Trophoblast cell (in vitro differentiated cells and primary cell): ENCODE measurements at regions not wholly inside any gene's neighbourhood (a gene's known extent, or its start where the extent isn't known, plus 50 kb on each side); places are given as distances from the start of the nearest gene placed in this dataset.

Experiments
- DNase-seq, 2 donors: peaks; one replicate each; pipeline ENCODE4 v3.0.0-alpha.2; 2016
- H2AFZ ChIP-seq: 2 replicates; pipeline ENCODE4 v1.6.1; 2013; ENCODE audit warnings: low read length, moderate library complexity, mild to moderate bottlenecking; ENCODE audit not compliant: insufficient read depth, poor library complexity
- H2AK5ac ChIP-seq: 2 replicates; pipeline ENCODE4 v1.6.1; 2013; ENCODE audit warnings: mild to moderate bottlenecking, low read length
- H2BK120ac ChIP-seq: 2 replicates; pipeline ENCODE4 v1.6.1; 2013; ENCODE audit warnings: low read length, mild to moderate bottlenecking, moderate library complexity; ENCODE audit not compliant: insufficient read depth, poor library complexity
- H2BK12ac ChIP-seq: 2 replicates; pipeline ENCODE4 v1.6.1; 2013; ENCODE audit warnings: mild to moderate bottlenecking, low read length, moderate library complexity
- H2BK5ac ChIP-seq: 2 replicates; pipeline ENCODE4 v1.6.1; 2013; ENCODE audit warnings: low read length, low read depth, moderate library complexity, mild to moderate bottlenecking; ENCODE audit not compliant: poor library complexity
- H3K14ac ChIP-seq: 2 replicates; pipeline ENCODE4 v1.6.1; 2013; ENCODE audit warnings: mild to moderate bottlenecking, low read length
- H3K18ac ChIP-seq: 2 replicates; pipeline ENCODE4 v1.6.1; 2013; ENCODE audit warnings: mild to moderate bottlenecking, low read length
- H3K23ac ChIP-seq: 2 replicates; pipeline ENCODE4 v1.6.1; 2013; ENCODE audit warnings: low read length
- H3K27ac ChIP-seq: 2 replicates; pipeline ENCODE4 v1.5.1; 2013; ENCODE audit warnings: low read depth, mild to moderate bottlenecking, inconsistent platforms, low read length, moderate library complexity
- H3K27me3 ChIP-seq: 2 replicates; pipeline ENCODE4 v1.6.1; 2013; ENCODE audit warnings: inconsistent platforms, mild to moderate bottlenecking, low read length, moderate library complexity; ENCODE audit not compliant: insufficient read depth
- H3K36me3 ChIP-seq, 2 experiments: 1 replicate in 1 of 2; 2 replicates in 1 of 2; pipeline ENCODE4 v1.6.1; 2013; ENCODE audit warnings: low read length in 2 of 2, mild to moderate bottlenecking in 2 of 2, moderate library complexity in 1 of 2; ENCODE audit not compliant: insufficient read depth in 2 of 2, control insufficient read depth in 1 of 2
- H3K4ac ChIP-seq: 2 replicates; pipeline ENCODE4 v1.6.1; 2013; ENCODE audit warnings: low read depth, mild to moderate bottlenecking, low read length, moderate library complexity
- H3K4me1 ChIP-seq, 2 experiments: 1 replicate in 1 of 2; 2 replicates in 1 of 2; pipeline ENCODE4 v1.6.1; 2013; ENCODE audit warnings: low read length in 2 of 2, mild to moderate bottlenecking in 2 of 2, moderate library complexity in 1 of 2; ENCODE audit not compliant: insufficient read depth in 2 of 2, control insufficient read depth in 1 of 2
- H3K4me2 ChIP-seq: 2 replicates; pipeline ENCODE4 v1.6.1; 2013; ENCODE audit warnings: inconsistent platforms, mild to moderate bottlenecking, low read length, moderate library complexity
- H3K4me3 ChIP-seq: 2 replicates; pipeline ENCODE4 v1.5.1; 2013; ENCODE audit warnings: mild to moderate bottlenecking, low read depth, low read length, inconsistent platforms
- H3K79me1 ChIP-seq: one replicate; pipeline ENCODE4 v1.6.1; 2013; ENCODE audit warnings: low read length
- H3K79me2 ChIP-seq: 2 replicates; pipeline ENCODE4 v1.6.1; 2013; ENCODE audit warnings: low read length, mild to moderate bottlenecking; ENCODE audit not compliant: control insufficient read depth, insufficient read depth, poor library complexity
- H3K9ac ChIP-seq: 2 replicates; pipeline ENCODE4 v1.6.1; 2013; ENCODE audit warnings: mild to moderate bottlenecking, low read length
- H3K9me3 ChIP-seq: 2 replicates; pipeline ENCODE4 v1.6.1; 2013; ENCODE audit warnings: low read depth, mild to moderate bottlenecking, control low read depth, inconsistent platforms, low read length; ENCODE audit not compliant: insufficient read depth
- H4K12ac ChIP-seq: 2 replicates; pipeline ENCODE4 v1.6.1; 2013; ENCODE audit warnings: low read depth, mild to moderate bottlenecking, low read length, moderate library complexity
- H4K8ac ChIP-seq: 2 replicates; pipeline ENCODE4 v1.6.1; 2013; ENCODE audit warnings: low read depth, mild to moderate bottlenecking, low read length, moderate library complexity
- H4K91ac ChIP-seq: one replicate; pipeline ENCODE4 v1.6.1; 2013; ENCODE audit warnings: low read depth, mild to moderate bottlenecking, low read length, moderate library complexity
- WGBS: extraction: QIAGEN DNeasy Blood & Tissue Kit; methylation state at CpG from one replicate; pipeline ENCODE4 v1.1.7; 2013; ENCODE audit warnings: missing lambda C conversion rate; ENCODE audit not compliant: insufficient read length, insufficient coverage; ENCODE audit errors: extremely low coverage; 5-methylcytosine and 5-hydroxymethylcytosine counted together

DNA sequence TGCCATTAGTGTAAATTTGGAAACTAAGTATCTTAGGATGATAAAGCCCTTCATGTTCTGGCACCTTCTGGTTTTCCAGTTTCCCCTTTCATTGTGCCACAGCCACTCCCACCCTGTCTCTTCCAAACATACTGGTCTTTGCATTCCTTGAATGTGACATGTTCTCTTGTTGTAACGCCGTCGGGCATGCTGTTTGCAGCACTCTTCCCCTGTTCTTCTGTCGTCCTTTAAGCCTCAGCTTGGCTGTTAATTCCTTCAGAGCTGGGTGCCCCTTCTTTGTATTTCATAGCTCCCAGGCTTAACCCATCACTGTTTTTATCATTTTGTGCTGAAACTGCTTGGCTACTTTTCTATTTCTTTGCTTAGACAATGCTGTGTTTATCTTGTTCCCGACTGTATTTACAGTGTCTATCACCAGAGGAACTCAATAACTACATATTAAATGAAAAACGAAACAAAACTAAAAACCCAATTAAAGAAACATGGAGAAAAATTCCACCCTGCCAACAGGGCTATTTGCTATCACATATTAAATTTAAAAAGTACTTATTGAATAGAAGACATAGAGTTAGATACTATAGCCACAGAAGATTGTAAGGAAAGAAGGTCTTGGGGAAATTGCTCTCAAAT, 95.4 kb upstream of the KCNAB1 start:
- no peak overlapping the region for H4K12ac ChIP-seq
- no peak overlapping the region for H3K14ac ChIP-seq
- H2BK5ac ChIP-seq = no peak overlapping the region
- no peak overlapping the region for H3K4ac ChIP-seq
- H2BK120ac ChIP-seq = no peak overlapping the region
- WGBS = no CpG with 5 or more reads among the region's 6 CpGs
- H3K4me3 ChIP-seq = no peak overlapping the region
- no peak overlapping the region for H4K8ac ChIP-seq
- no peak overlapping the region for H3K9ac ChIP-seq
- peak; percentile 32 to 50 for DNase-seq
- no peaks in the 10 kb centered on the region for H3K9me3 ChIP-seq
- H3K79me2 ChIP-seq = no peaks in the 10 kb centered on the region
- no peaks in the 10 kb centered on the region for H3K4me1 ChIP-seq
- H3K36me3 ChIP-seq = no peaks in the 10 kb centered on the region
- no peak overlapping the region for H3K27ac ChIP-seq
- H3K4me2 ChIP-seq = no peak overlapping the region
- H3K18ac ChIP-seq = no peak overlapping the region
- no peaks in the 10 kb centered on the region for H3K79me1 ChIP-seq
- no peak overlapping the region for H2AK5ac ChIP-seq
- no peak overlapping the region for H4K91ac ChIP-seq
- no peaks in the 10 kb centered on the region for H3K27me3 ChIP-seq
- no peak overlapping the region for H2BK12ac ChIP-seq
- H3K23ac ChIP-seq = no peak overlapping the region
- no peak overlapping the region for H2AFZ ChIP-seq

DNA sequence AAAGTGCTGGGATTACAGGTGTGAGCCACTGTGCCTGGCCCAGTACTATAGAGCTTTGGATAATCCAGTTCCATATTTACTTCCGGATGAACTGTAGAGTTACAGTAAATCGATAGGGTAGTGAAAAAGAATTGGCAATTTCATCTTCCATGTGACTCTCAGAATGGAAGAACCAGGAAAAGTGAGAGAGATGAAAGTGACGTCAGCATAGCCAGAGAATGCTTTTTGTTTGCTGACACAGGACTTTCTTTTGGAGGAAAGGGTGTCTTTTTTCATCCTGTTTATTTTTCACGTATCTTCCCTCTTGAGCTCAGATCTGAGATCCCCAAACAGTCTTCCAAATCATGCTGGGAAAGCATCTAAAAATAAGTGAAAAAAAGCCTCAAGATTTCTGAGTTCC, 91.2 kb upstream of the KCNAB1 start:
- DNase-seq = no peak
- Histone ChIP-seq H3K79me2 (no peaks in the 10 kb centered on the region), H3K4me3 (no peak overlapping the region), H4K12ac (no peak overlapping the region), H2AFZ (no peak overlapping the region), H4K8ac (no peak overlapping the region), H3K9me3 (no peaks in the 10 kb centered on the region), H3K18ac (no peak overlapping the region), H3K27me3 (no peaks in the 10 kb centered on the region), H3K23ac (no peak overlapping the region), H3K27ac (no peak overlapping the region), H3K4me2 (no peak overlapping the region), H2BK12ac (no peak overlapping the region), H2BK120ac (no peak overlapping the region), H3K79me1 (no peaks in the 10 kb centered on the region), H2BK5ac (no peak overlapping the region), H2AK5ac (no peak overlapping the region), H3K9ac (no peak overlapping the region), H3K36me3 (no peaks in the 10 kb centered on the region), H4K91ac (no peak overlapping the region), H3K4ac (no peak overlapping the region), H3K4me1 (no peaks in the 10 kb centered on the region), H3K14ac (no peak overlapping the region)
- no CpG with 5 or more reads among the region's 4 CpGs for WGBS

DNA sequence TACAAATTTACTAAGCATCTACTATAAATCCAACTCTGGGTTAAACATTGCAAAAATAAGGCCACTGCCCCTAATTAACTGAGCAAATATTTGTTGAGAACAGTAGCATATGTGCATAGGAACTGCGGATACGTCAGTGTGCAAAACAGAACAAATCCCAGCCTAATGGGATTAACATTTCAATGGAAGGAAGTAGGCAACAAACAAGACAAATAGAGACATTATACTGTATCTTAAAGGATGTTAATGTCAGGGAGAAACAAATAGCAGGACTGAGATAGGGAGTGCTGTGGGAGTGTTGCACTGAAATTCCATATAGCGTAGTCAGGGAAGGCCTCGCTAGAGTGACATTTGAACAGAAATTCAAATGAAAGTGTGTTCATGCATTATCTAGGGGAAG, 89.7 kb upstream of the KCNAB1 start:
- no CpG with 5 or more reads among the region's 4 CpGs for WGBS

DNA sequence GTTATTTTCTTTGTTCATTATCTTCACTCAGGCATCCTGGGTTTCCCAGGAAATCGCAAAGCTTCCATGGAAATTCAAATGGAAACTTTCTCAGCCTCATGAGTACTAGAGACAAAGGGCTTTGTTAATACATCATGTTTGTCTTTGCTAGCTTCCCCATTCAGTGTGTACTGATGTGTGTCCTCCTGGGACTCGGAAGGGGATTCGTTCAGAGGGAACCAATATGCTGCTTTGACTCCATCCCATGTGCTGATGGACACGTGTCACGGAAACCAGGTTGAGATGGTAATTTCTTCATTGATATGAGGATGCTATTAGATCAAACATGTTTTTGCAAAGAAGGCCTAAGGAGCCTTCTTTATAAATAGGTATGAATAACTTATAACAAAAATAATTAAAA, 87.0 kb upstream of the KCNAB1 start:
- Histone ChIP-seq H3K4me1 (no peaks in the 10 kb centered on the region), H3K4ac (no peak overlapping the region), H3K23ac (peak overlapping the region; percentile 61), H2BK12ac (no peak overlapping the region), H3K79me1 (no peaks in the 10 kb centered on the region), H2AK5ac (no peak overlapping the region), H2AFZ (no peak overlapping the region), H3K9me3 (no peaks in the 10 kb centered on the region), H4K12ac (no peak overlapping the region), H3K27me3 (no peaks in the 10 kb centered on the region), H3K27ac (no peak overlapping the region), H3K9ac (no peak overlapping the region), H4K91ac (no peak overlapping the region), H3K18ac (no peak overlapping the region), H3K4me3 (no peak overlapping the region), H2BK120ac (no peak overlapping the region), H3K4me2 (no peak overlapping the region), H3K79me2 (no peaks in the 10 kb centered on the region), H4K8ac (no peak overlapping the region), H3K14ac (no peak overlapping the region), H3K36me3 (no peaks in the 10 kb centered on the region), H2BK5ac (no peak overlapping the region)
- no CpG with 5 or more reads among the region's 5 CpGs for WGBS
- no peak for DNase-seq

More for the DNA sequence above, 89.7 kb upstream of the KCNAB1 start:
- Histone ChIP-seq H3K4me1 (no peaks in the 10 kb centered on the region), H3K14ac (no peak overlapping the region), H4K12ac (no peak overlapping the region), H3K9ac (no peak overlapping the region), H2BK5ac (no peak overlapping the region), H2AK5ac (no peak overlapping the region), H3K27me3 (no peaks in the 10 kb centered on the region), H4K91ac (no peak overlapping the region), H3K4me2 (no peak overlapping the region), H3K27ac (no peak overlapping the region), H3K4me3 (no peak overlapping the region), H4K8ac (no peak overlapping the region), H3K79me2 (no peaks in the 10 kb centered on the region), H3K18ac (no peak overlapping the region), H3K4ac (no peak overlapping the region), H2BK12ac (no peak overlapping the region), H2AFZ (no peak overlapping the region), H3K23ac (no peak overlapping the region), H3K79me1 (no peaks in the 10 kb centered on the region), H3K9me3 (no peaks in the 10 kb centered on the region), H2BK120ac (no peak overlapping the region), H3K36me3 (no peaks in the 10 kb centered on the region)
- no peak for DNase-seq
